H9 (cell line): ENCODE measurements at regions not wholly inside any gene's neighbourhood (a gene's known extent, or its start where the extent isn't known, plus 50 kb on each side); places are given as distances from the start of the nearest gene placed in this dataset.
A peak's percentile ranks its signal among the peaks of the same experiment; 100 is the strongest.

Experiments
- DNase-seq: peaks from one replicate; pipeline ENCODE4 v3.0.0-alpha.2; 2017
- H2AFZ ChIP-seq: one replicate; pipeline ENCODE4 v1.6.1; 2013; ENCODE audit warnings: mild to moderate bottlenecking, low read length, control low read depth, moderate library complexity
- H2AK5ac ChIP-seq: 2 replicates; pipeline ENCODE4 v1.6.1; 2013; ENCODE audit warnings: low read length, control low read depth, mixed read lengths; ENCODE audit not compliant: insufficient read length
- H2BK120ac ChIP-seq: one replicate; pipeline ENCODE4 v1.6.1; 2013; ENCODE audit warnings: low read depth, mild to moderate bottlenecking, low read length, control low read depth, inconsistent platforms; ENCODE audit not compliant: poor library complexity, severe bottlenecking
- H2BK12ac ChIP-seq: 2 replicates; pipeline ENCODE4 v1.6.1; 2013; ENCODE audit warnings: low read length, control low read depth, mixed read lengths, low read depth; ENCODE audit not compliant: insufficient read length
- H2BK15ac ChIP-seq: 2 replicates; pipeline ENCODE4 v1.6.1; 2013; ENCODE audit warnings: low read depth, low read length, control low read depth
- H2BK20ac ChIP-seq: one replicate; pipeline ENCODE4 v1.6.1; 2013; ENCODE audit warnings: low read depth, mild to moderate bottlenecking, low read length, control low read depth, inconsistent platforms; ENCODE audit not compliant: poor library complexity, severe bottlenecking
- H2BK5ac ChIP-seq: 2 replicates; pipeline ENCODE4 v1.6.1; 2013; ENCODE audit warnings: low read length, control low read depth, mixed read lengths; ENCODE audit not compliant: insufficient read length
- H3K14ac ChIP-seq: 2 replicates; pipeline ENCODE4 v1.6.1; 2013; ENCODE audit warnings: low read length, control low read depth; ENCODE audit not compliant: insufficient read depth
- H3K18ac ChIP-seq: 2 replicates; pipeline ENCODE4 v1.6.1; 2013; ENCODE audit warnings: low read depth, mild to moderate bottlenecking, mixed read lengths, low read length, control low read depth; ENCODE audit not compliant: insufficient read length
- H3K23ac ChIP-seq: 2 replicates; pipeline ENCODE4 v1.6.1; 2013; ENCODE audit warnings: low read length, control low read depth, mixed read lengths, low read depth; ENCODE audit not compliant: insufficient read length
- H3K23me2 ChIP-seq: 2 replicates; pipeline ENCODE4 v1.6.1; 2013; ENCODE audit warnings: low read depth, mild to moderate bottlenecking, mixed read lengths, low read length, control low read depth; ENCODE audit not compliant: insufficient read length, poor library complexity, severe bottlenecking
- H3K27ac ChIP-seq: 2 replicates; pipeline ENCODE4 v1.5.1; 2013; ENCODE audit warnings: low read length, control low read depth, mixed read lengths, low read depth; ENCODE audit not compliant: insufficient read length
- H3K27me3 ChIP-seq: 2 replicates; pipeline ENCODE4 v1.6.1; 2013; ENCODE audit warnings: low read length, control low read depth, inconsistent platforms; ENCODE audit not compliant: insufficient read depth
- H3K4ac ChIP-seq: 2 replicates; pipeline ENCODE4 v1.6.1; 2013; ENCODE audit warnings: low read depth, mild to moderate bottlenecking, control low read depth, inconsistent platforms, low read length, moderate library complexity
- H3K4me1 ChIP-seq: 2 replicates; pipeline ENCODE4 v1.6.1; 2013; ENCODE audit warnings: low read length, control low read depth, inconsistent platforms; ENCODE audit not compliant: insufficient read depth
- H3K4me2 ChIP-seq: 2 replicates; pipeline ENCODE4 v1.6.1; 2013; ENCODE audit warnings: low read length, control low read depth, mixed read lengths; ENCODE audit not compliant: insufficient read length, insufficient read depth
- H3K56ac ChIP-seq: 2 replicates; pipeline ENCODE4 v1.6.1; 2013; ENCODE audit warnings: low read depth, mild to moderate bottlenecking, mixed read lengths, low read length, control low read depth; ENCODE audit not compliant: insufficient read length
- H3K79me1 ChIP-seq: 2 replicates; pipeline ENCODE4 v1.6.1; 2013; ENCODE audit warnings: low read depth, mild to moderate bottlenecking, moderate library complexity, low read length, control low read depth, inconsistent platforms; ENCODE audit not compliant: insufficient read depth, poor library complexity, severe bottlenecking
- H3K79me2 ChIP-seq: 2 replicates; pipeline ENCODE4 v1.6.1; 2013; ENCODE audit warnings: low read length, control low read depth, inconsistent platforms; ENCODE audit not compliant: insufficient read depth
- H3K9ac ChIP-seq: 2 replicates; pipeline ENCODE4 v1.6.1; 2013; ENCODE audit warnings: low read length, control low read depth, mixed read lengths; ENCODE audit not compliant: insufficient read length; ENCODE audit errors: extremely low read depth
- H3K9me3 ChIP-seq: one replicate; pipeline ENCODE4 v1.6.1; 2013; ENCODE audit warnings: low read depth, low read length, inconsistent platforms; ENCODE audit not compliant: control insufficient read depth
- H3T11ph ChIP-seq: one replicate; pipeline ENCODE4 v1.6.1; 2013; ENCODE audit warnings: mild to moderate bottlenecking, low read length, control low read depth, inconsistent platforms
- H4K20me1 ChIP-seq: one replicate; pipeline ENCODE4 v1.6.1; 2013; ENCODE audit not compliant: control insufficient read depth, insufficient read length, insufficient read depth
- H4K5ac ChIP-seq: 2 replicates; pipeline ENCODE4 v1.6.1; 2013; ENCODE audit warnings: low read depth, mild to moderate bottlenecking, mixed read lengths, low read length, control low read depth; ENCODE audit not compliant: insufficient read length
- H4K8ac ChIP-seq: replicated peaks from 2 replicates; pipeline ENCODE4 v1.6.1; 2013; ENCODE audit warnings: low read length, control low read depth, mixed read lengths, low read depth; ENCODE audit not compliant: insufficient read length
- H4K91ac ChIP-seq: 2 replicates; pipeline ENCODE4 v1.6.1; 2013; ENCODE audit warnings: low read depth, mild to moderate bottlenecking, moderate library complexity, mixed read lengths, low read length, control low read depth; ENCODE audit not compliant: insufficient read length
- H3K27ac Mint-ChIP-seq, 3 experiments: 2 replicates in 2 of 3; 3 replicates in 1 of 3; pipeline ENCODE4 v1.8.0; 2020 to 2021; ENCODE audit warnings: mixed read lengths in 3 of 3, mild to moderate bottlenecking in 1 of 3, moderate library complexity in 1 of 3
- H3K27me3 Mint-ChIP-seq: 2 replicates; pipeline ENCODE4 v1.8.0; 2021; ENCODE audit warnings: low read depth, mild to moderate bottlenecking, moderate library complexity, mixed read lengths
- H3K36me3 Mint-ChIP-seq, 3 experiments: 2 replicates in 2 of 3; 3 replicates in 1 of 3; pipeline ENCODE4 v1.8.0; 2020 to 2021; ENCODE audit warnings: low read depth in 3 of 3, mixed read lengths in 3 of 3; ENCODE audit not compliant: insufficient read depth in 1 of 3
- H3K4me1 Mint-ChIP-seq, 2 experiments: 2 replicates each; pipeline ENCODE4 v1.8.0; 2020; ENCODE audit warnings: mixed read lengths in 2 of 2
- H3K4me3 Mint-ChIP-seq, 2 experiments: 2 replicates in 1 of 2; 3 replicates in 1 of 2; pipeline ENCODE4 v1.8.0; 2020 to 2021; ENCODE audit warnings: mild to moderate bottlenecking in 2 of 2, mixed read lengths in 2 of 2, moderate library complexity in 1 of 2
- H3K9me3 Mint-ChIP-seq, 2 experiments: 2 replicates in 1 of 2; 3 replicates in 1 of 2; pipeline ENCODE4 v1.8.0; 2020; ENCODE audit warnings: mild to moderate bottlenecking in 2 of 2, mixed read lengths in 2 of 2, moderate library complexity in 1 of 2
- CTCF ChIP-seq: fragments of 200-600 bp; sonication (generic); conservative IDR thresholded peaks from 3 replicates; pipeline ENCODE4 v1.8.0; 2021; ENCODE audit warnings: antibody characterized with exemption, mild to moderate bottlenecking
- WGBS: extraction: QIAGEN DNeasy Blood & Tissue Kit; methylation state at CpG from one replicate; pipeline ENCODE4 v1.1.7; 2013; ENCODE audit warnings: missing lambda C conversion rate, low lambda C conversion rate, mixed read lengths; ENCODE audit not compliant: insufficient read length; ENCODE audit errors: extremely low coverage; 5-methylcytosine and 5-hydroxymethylcytosine counted together

- H2AK5ac ChIP-seq, result no peak overlapping the region
- H4K20me1 ChIP-seq, result no peaks in the 10 kb centered on the region
- H3K36me3 Mint-ChIP-seq, result peaks cover 5 to 17% (median 11%) of the 10 kb centered on the region in 3 experiments
- no CpG with 5 or more reads among the region's 4 CpGs for WGBS
- no peak overlapping the region for H2BK15ac ChIP-seq
- H3K9ac ChIP-seq, result no peak overlapping the region
- H3K56ac ChIP-seq, result no peak overlapping the region
- no peak overlapping the region for H2BK12ac ChIP-seq
- no peaks in the 10 kb centered on the region for H3K79me1 ChIP-seq
- no peak overlapping the region for H2BK5ac ChIP-seq
- no peak overlapping the region for H4K5ac ChIP-seq
- H3K23ac ChIP-seq, result no peak overlapping the region
- peak overlapping the region; percentile 6 for H3K4me2 ChIP-seq
- no peaks in the 10 kb centered on the region for H3K23me2 ChIP-seq
- no peak overlapping the region for H4K91ac ChIP-seq
- no peak overlapping the region for H2AFZ ChIP-seq
- no peak for DNase-seq
- peak overlapping the region; percentile 14 for H3K27ac ChIP-seq
- H3K4me1 Mint-ChIP-seq, result peaks cover 23% of the 10 kb centered on the region in 2 experiments
- no peak overlapping the region for H3K4ac ChIP-seq
- peak overlapping the region in 1 of 2 experiments; percentile 67; a peak in 2 of 5 replicates for H3K4me3 Mint-ChIP-seq
- H3K27ac Mint-ChIP-seq, result peak overlapping the region; percentile 47 to 95 (median 81); a peak in 5 of 7 replicates
- no peaks in the 10 kb centered on the region for H3K27me3 ChIP-seq
- no peak overlapping the region for H3K14ac ChIP-seq
- H3K79me2 ChIP-seq, result no peaks in the 10 kb centered on the region
- no peaks in the 10 kb centered on the region for H3K9me3 ChIP-seq
- H2BK120ac ChIP-seq, result no peak overlapping the region
- no peak overlapping the region for H2BK20ac ChIP-seq
- H3T11ph ChIP-seq, result no peak overlapping the region
- H3K27me3 Mint-ChIP-seq, result no peaks in the 10 kb centered on the region
- H4K8ac ChIP-seq, result no peak overlapping the region
- peaks cover 9 to 16% of the 10 kb centered on the region in 2 experiments for H3K9me3 Mint-ChIP-seq
- H3K4me1 ChIP-seq, result peaks cover 11% of the 10 kb centered on the region
- H3K18ac ChIP-seq, result no peak overlapping the region
- no peak for TF ChIP-seq CTCF
These were observed 621.8 kb downstream of the CDH26 start for GRCh38 chr20:60579941-60580515.
